Upper lobe of left lung (tissue), 6 donors: ENCODE measurements at regions not wholly inside any gene's neighbourhood (a gene's known extent, or its start where the extent isn't known, plus 50 kb on each side); places are given as distances from the start of the nearest gene placed in this dataset.
"Not testable (repeated sequence)": the region's sequence is repeated elsewhere in the genome, so short reads cannot be mapped to it uniquely, and the experiment has no call there.

Experiments
- ATAC-seq, 2 donors: fragments of 200-7000 bp; cut with Tn5 transposase; one replicate each; pipeline ENCODE4 v1.9.1; 2022; ENCODE audit warnings: mild to moderate bottlenecking in 2 of 2, moderate library complexity in 2 of 2; ENCODE audit not compliant: low FRiP score in 2 of 2
- DNase-seq, 2 donors: peaks; one replicate each; pipeline ENCODE4 v3.0.0-alpha.2; 2019 to 2020
- H3K27ac ChIP-seq, 4 donors: fragments of 200-600 bp; sonication (generic); one replicate each; pipeline ENCODE4 v1.5.1; 2016 to 2019
- H3K27me3 ChIP-seq, 4 donors: fragments of 200-600 bp; sonication (generic); one replicate each; pipeline ENCODE4 v1.5.1; 2017 to 2019
- H3K36me3 ChIP-seq, 4 donors: fragments of 200-600 bp; sonication (generic); one replicate each; pipeline ENCODE4 v1.5.1; 2016 to 2019
- H3K4me1 ChIP-seq, 4 donors: fragments of 200-600 bp; sonication (generic); one replicate each; pipeline ENCODE4 v1.5.1; 2018 to 2019
- H3K4me3 ChIP-seq, 4 donors: fragments of 200-600 bp; sonication (generic); one replicate each; pipeline ENCODE4 v1.5.1; 2017 to 2019; ENCODE audit warnings: mild to moderate bottlenecking in 2 of 4, moderate library complexity in 1 of 4
- H3K9me3 ChIP-seq, 4 donors: fragments of 200-600 bp; sonication (generic); one replicate each; pipeline ENCODE4 v1.5.1; 2018 to 2019
- CTCF ChIP-seq, 6 experiments: fragments of 450-650 bp in 4 of 6; fragments of 200-600 bp in 2 of 6; sonication (generic) in 2 of 6; IDR thresholded peaks; one replicate each; pipeline ENCODE4 v1.5.1; 2016 to 2019; ENCODE audit warnings: antibody characterized with exemption in 6 of 6
- EP300 ChIP-seq, 4 donors: sonication (generic); formaldehyde crosslinking; IDR thresholded peaks; one replicate each; pipeline ENCODE4 v1.5.1; 2017; ENCODE audit warnings: antibody characterized with exemption in 4 of 4, control low read depth in 2 of 4
- POLR2A ChIP-seq, 4 donors: fragments of 450-650 bp; IDR thresholded peaks; one replicate each; pipeline ENCODE4 v1.5.1; 2016 to 2017; ENCODE audit warnings: antibody characterized with exemption in 4 of 4, mild to moderate bottlenecking in 2 of 4
- POLR2AphosphoS5 ChIP-seq, 2 donors: sonication (generic); formaldehyde crosslinking; IDR thresholded peaks; one replicate each; pipeline ENCODE4 v1.5.1; 2017; ENCODE audit warnings: antibody characterized with exemption in 2 of 2
- WGBS, 2 donors: methylation state at CpG; one replicate each; pipeline ENCODE4 v1.1.5; 2017 to 2018; 5-methylcytosine and 5-hydroxymethylcytosine counted together
- donor health status: DM: no; HTN: no; CAD: no; lungs with moderate emphysema.
- donor health status: DM: no; HTN: yes; CAD: no; lungs with severe emphysema.

GRCh38 chrX:96183843-96184242, 500.8 kb upstream of the DIAPH2 start:
- no peak overlapping the region for H3K4me3 ChIP-seq
- no peak overlapping the region for H3K27ac ChIP-seq
- no peaks in the 10 kb centered on the region for H3K36me3 ChIP-seq
- H3K27me3 ChIP-seq: no peaks in the 10 kb centered on the region
- DNase-seq: no peak
- 31 to 39% methylated on average over 3 of the region's 3 CpGs for WGBS, 2 donors
- ATAC-seq: no peak
- H3K4me1 ChIP-seq: no peaks in the 10 kb centered on the region
- H3K9me3 ChIP-seq: no peaks in the 10 kb centered on the region
- TF ChIP-seq POLR2A (IDR thresholded peaks at IDR 0.05): no peak
- no peak for TF ChIP-seq EP300 (IDR thresholded peaks at IDR 0.05)
- TF ChIP-seq POLR2AphosphoS5 (IDR thresholded peaks at IDR 0.05): no peak
- no peak for TF ChIP-seq CTCF (IDR thresholded peaks at IDR 0.05)

- no peaks in the 10 kb centered on the region for H3K4me1 ChIP-seq
- no peaks in the 10 kb centered on the region for H3K9me3 ChIP-seq
- H3K27me3 ChIP-seq: no peaks in the 10 kb centered on the region
- H3K4me3 ChIP-seq: no peak overlapping the region
- ATAC-seq (no peak), DNase-seq (no peak)
- no peaks in the 10 kb centered on the region for H3K36me3 ChIP-seq
- TF ChIP-seq POLR2AphosphoS5 (IDR thresholded peaks at IDR 0.05): no peak
- H3K27ac ChIP-seq: no peak overlapping the region
Measured at GRCh38 chrX:96204928-96205327, 479.7 kb upstream of the DIAPH2 start.

GRCh38 chrX:96211953-96212352, 472.7 kb upstream of the DIAPH2 start:
- no peak overlapping the region for H3K27ac ChIP-seq
- H3K27me3 ChIP-seq: no peaks in the 10 kb centered on the region
- DNase-seq: no peak
- no peaks in the 10 kb centered on the region for H3K36me3 ChIP-seq
- no peak overlapping the region for H3K4me3 ChIP-seq
- no peaks in the 10 kb centered on the region for H3K4me1 ChIP-seq
- no peak for ATAC-seq
- peaks cover 0 to 6% (median 0%) of the 10 kb centered on the region in 4 donors for H3K9me3 ChIP-seq
- TF ChIP-seq POLR2A (IDR thresholded peaks at IDR 0.05): no peak
- no peak for TF ChIP-seq EP300 (IDR thresholded peaks at IDR 0.05)
- no peak for TF ChIP-seq CTCF (IDR thresholded peaks at IDR 0.05)
- no peak for TF ChIP-seq POLR2AphosphoS5 (IDR thresholded peaks at IDR 0.05)

GRCh38 chrX:96214681-96215080, 470.0 kb upstream of the DIAPH2 start:
- WGBS, 2 donors: 81 to 88% methylated on average over 3 to 4 of the region's 4 CpGs
- DNase-seq, H3K27ac ChIP-seq, H3K36me3 ChIP-seq, H3K9me3 ChIP-seq, H3K4me1 ChIP-seq, H3K4me3 ChIP-seq, H3K27me3 ChIP-seq, ATAC-seq: not testable (repeated sequence)

GRCh38 chrX:96224279-96224678, 460.4 kb upstream of the DIAPH2 start:
- H3K27me3 ChIP-seq: no peaks in the 10 kb centered on the region
- DNase-seq (no peak), ATAC-seq (no peak)
- no peaks in the 10 kb centered on the region for H3K36me3 ChIP-seq
- 20 to 32% methylated on average over 3 of the region's 3 CpGs for WGBS, 2 donors
- TF ChIP-seq POLR2AphosphoS5 (IDR thresholded peaks at IDR 0.05) (no peak), POLR2A (IDR thresholded peaks at IDR 0.05) (no peak), EP300 (IDR thresholded peaks at IDR 0.05) (no peak), CTCF (IDR thresholded peaks at IDR 0.05) (no peak)
- H3K27ac ChIP-seq: no peak overlapping the region
- H3K4me1 ChIP-seq: no peaks in the 10 kb centered on the region
- no peak overlapping the region for H3K4me3 ChIP-seq
- no peaks in the 10 kb centered on the region for H3K9me3 ChIP-seq

- ATAC-seq (no peak), DNase-seq (no peak)
- WGBS, 2 donors: 53 to 75% methylated on average over 3 of the region's 3 CpGs
- Histone ChIP-seq H3K4me3 (no peak overlapping the region), H3K36me3 (no peaks in the 10 kb centered on the region), H3K27me3 (no peaks in the 10 kb centered on the region), H3K27ac (no peak overlapping the region), H3K9me3 (no peaks in the 10 kb centered on the region), H3K4me1 (no peaks in the 10 kb centered on the region)
- no peak for TF ChIP-seq EP300 (IDR thresholded peaks at IDR 0.05)
- no peak for TF ChIP-seq CTCF (IDR thresholded peaks at IDR 0.05)
- TF ChIP-seq POLR2AphosphoS5 (IDR thresholded peaks at IDR 0.05): no peak
- no peak for TF ChIP-seq POLR2A (IDR thresholded peaks at IDR 0.05)
Measured at GRCh38 chrX:96244955-96245354, 439.7 kb upstream of the DIAPH2 start.
